ENCODE measurements at regions not wholly inside any gene's neighbourhood (a gene's known extent, or its start where the extent isn't known, plus 50 kb on each side); places are given as distances from the start of the nearest gene placed in this dataset.

GRCh38 chr4:37073226-37073840 is 171.2 kb upstream of the NWD2 start:
- no peak for DNase-seq (ENCODE audit: low spot score)

GRCh38 chr4:37082912-37083311 is 161.6 kb upstream of the NWD2 start:
- DNase-seq (ENCODE audit: low spot score) = peak; percentile 28

GRCh38 chr4:37095925-37096324 is 148.6 kb upstream of the NWD2 start:
- no peak for DNase-seq (ENCODE audit: low spot score)

GRCh38 chr4:37101182-37101581 is 143.4 kb upstream of the NWD2 start:
- DNase-seq (ENCODE audit: low spot score) = no peak

- DNase-seq (ENCODE audit: low spot score) = no peak
Observed at GRCh38 chr4:37101686-37102085, 142.9 kb upstream of the NWD2 start.

- no peak for DNase-seq (ENCODE audit: low spot score)
Observed at GRCh38 chr4:37109756-37110155, 134.8 kb upstream of the NWD2 start.

GRCh38 chr4:37124800-37125199 is 119.7 kb upstream of the NWD2 start:
- DNase-seq (ENCODE audit: low spot score) = no peak

GRCh38 chr4:37126051-37126450 is 118.5 kb upstream of the NWD2 start:
- DNase-seq (ENCODE audit: low spot score) = no peak

GRCh38 chr4:37130465-37130864 is 114.1 kb upstream of the NWD2 start:
- no peak for DNase-seq (ENCODE audit: low spot score)

GRCh38 chr4:37132351-37132974 is 112.1 kb upstream of the NWD2 start:
- no peak for DNase-seq (ENCODE audit: low spot score)

- DNase-seq (ENCODE audit: low spot score) = no peak
Observed at GRCh38 chr4:37132975-37133360, 111.6 kb upstream of the NWD2 start.

GRCh38 chr4:37138019-37138653 is 106.4 kb upstream of the NWD2 start:
- no peak for DNase-seq (ENCODE audit: low spot score)

GRCh38 chr4:37138789-37139188 is 105.8 kb upstream of the NWD2 start:
- no peak for DNase-seq (ENCODE audit: low spot score)

- no peak for DNase-seq (ENCODE audit: low spot score)
Observed at GRCh38 chr4:37139987-37140386, 104.6 kb upstream of the NWD2 start.

GRCh38 chr4:37146260-37146659 is 98.3 kb upstream of the NWD2 start:
- DNase-seq (ENCODE audit: low spot score) = no peak

- DNase-seq (ENCODE audit: low spot score) = no peak
Observed at GRCh38 chr4:37157476-37158167, 86.9 kb upstream of the NWD2 start.

- DNase-seq (ENCODE audit: low spot score) = no peak
Observed at GRCh38 chr4:37160653-37161052, 83.9 kb upstream of the NWD2 start.

- DNase-seq (ENCODE audit: low spot score) = no peak
Observed at GRCh38 chr4:37165844-37166243, 78.7 kb upstream of the NWD2 start.

GRCh38 chr4:37169956-37170355 is 74.6 kb upstream of the NWD2 start:
- DNase-seq (ENCODE audit: low spot score) = no peak

- DNase-seq (ENCODE audit: low spot score) = no peak
Observed at GRCh38 chr4:37188100-37188499, 56.4 kb upstream of the NWD2 start.
